K562 (cell line): ENCODE measurements at regions not wholly inside any gene's neighbourhood (a gene's known extent, or its start where the extent isn't known, plus 50 kb on each side); places are given as distances from the start of the nearest gene placed in this dataset.

ENCODE experiments used
- CBFB ChIP-seq: sonication (generic); formaldehyde crosslinking; IDR thresholded peaks from 2 replicates; pipeline ENCODE4 v1.4.0; 2020; ENCODE audit warnings: mild to moderate bottlenecking, missing genetic modification reagents
- CREB3L1 ChIP-seq: fragments of 450-650 bp; IDR thresholded peaks from 2 replicates; pipeline ENCODE4 v1.6.1; 2014; ENCODE audit warnings: low read depth, mild to moderate bottlenecking, moderate library complexity, borderline replicate concordance
- HSF4 ChIP-seq: fragments of 250-450 bp; sonication (Bioruptor Pico); IDR thresholded peaks from 2 replicates; pipeline ENCODE4 v2.1.2; 2022; ENCODE audit warnings: mild to moderate bottlenecking, moderate library complexity, borderline replicate concordance
- MCM2 ChIP-seq: fragments of 450-650 bp; IDR thresholded peaks from 2 replicates; pipeline ENCODE4 v1.6.1; 2017; ENCODE audit warnings: low read depth, mild to moderate bottlenecking
- MTF1 ChIP-seq: fragments of 250-450 bp; sonication (Bioruptor Pico); IDR thresholded peaks from 2 replicates; pipeline ENCODE4 v1.9.0; 2021; ENCODE audit warnings: moderate library complexity, mild to moderate bottlenecking, inconsistent platforms, borderline replicate concordance
- PHB2 ChIP-seq: fragments of 450-650 bp; IDR thresholded peaks from 2 replicates; pipeline ENCODE4 v1.6.1; 2017; ENCODE audit warnings: low read depth
- POLR2AphosphoS5 ChIP-seq: IDR thresholded peaks from 2 replicates; pipeline ENCODE4 v1.6.1; 2011; ENCODE audit warnings: mild to moderate bottlenecking, low read depth, low read length, moderate library complexity; ENCODE audit not compliant: control insufficient read depth, insufficient read depth
- RBM22 ChIP-seq: fragments of 200-400 bp; formaldehyde crosslinking; IDR thresholded peaks from 2 replicates; pipeline ENCODE4 v1.6.1; 2018; ENCODE audit warnings: low read length, low read depth; ENCODE audit not compliant: poor library complexity, severe bottlenecking
- RFX7 ChIP-seq: fragments of 250-450 bp; sonication (Bioruptor Pico); IDR thresholded peaks from 2 replicates; pipeline ENCODE4 v1.5.1; 2021; ENCODE audit warnings: mild to moderate bottlenecking
- SRF ChIP-seq, 2 experiments: fragments of 250-450, 450-650 bp in 1 of 2; sonication (Bioruptor Pico) in 1 of 2; sonication (generic) in 1 of 2; formaldehyde crosslinking; IDR thresholded peaks; 2 replicates each; pipeline versions ENCODE4 v1.5.0 to v1.5.1; 2020 to 2022; ENCODE audit warnings: mild to moderate bottlenecking in 1 of 2, missing genetic modification reagents in 1 of 2
- TF ChIP-seq, protein P1 (sequence below), 2 experiments: fragments of 450-650 bp; IDR thresholded peaks; 2 replicates each; pipeline ENCODE4 v1.6.1; 2016; ENCODE audit warnings: mild to moderate bottlenecking in 2 of 2, borderline replicate concordance in 1 of 2, low read depth in 1 of 2, moderate library complexity in 1 of 2
- TF ChIP-seq, protein P2 (sequence below), 2 experiments: fragments of 450-650 bp; IDR thresholded peaks; 2 replicates each; pipeline ENCODE4 v1.6.1; 2018; ENCODE audit warnings: mild to moderate bottlenecking in 2 of 2, low read depth in 1 of 2; ENCODE audit not compliant: partially characterized antibody in 2 of 2

GRCh38 chr6:26234421-26235301 is 130.3 kb upstream of the BTN3A2 start (continued):
- TF ChIP-seq, protein P1, sequence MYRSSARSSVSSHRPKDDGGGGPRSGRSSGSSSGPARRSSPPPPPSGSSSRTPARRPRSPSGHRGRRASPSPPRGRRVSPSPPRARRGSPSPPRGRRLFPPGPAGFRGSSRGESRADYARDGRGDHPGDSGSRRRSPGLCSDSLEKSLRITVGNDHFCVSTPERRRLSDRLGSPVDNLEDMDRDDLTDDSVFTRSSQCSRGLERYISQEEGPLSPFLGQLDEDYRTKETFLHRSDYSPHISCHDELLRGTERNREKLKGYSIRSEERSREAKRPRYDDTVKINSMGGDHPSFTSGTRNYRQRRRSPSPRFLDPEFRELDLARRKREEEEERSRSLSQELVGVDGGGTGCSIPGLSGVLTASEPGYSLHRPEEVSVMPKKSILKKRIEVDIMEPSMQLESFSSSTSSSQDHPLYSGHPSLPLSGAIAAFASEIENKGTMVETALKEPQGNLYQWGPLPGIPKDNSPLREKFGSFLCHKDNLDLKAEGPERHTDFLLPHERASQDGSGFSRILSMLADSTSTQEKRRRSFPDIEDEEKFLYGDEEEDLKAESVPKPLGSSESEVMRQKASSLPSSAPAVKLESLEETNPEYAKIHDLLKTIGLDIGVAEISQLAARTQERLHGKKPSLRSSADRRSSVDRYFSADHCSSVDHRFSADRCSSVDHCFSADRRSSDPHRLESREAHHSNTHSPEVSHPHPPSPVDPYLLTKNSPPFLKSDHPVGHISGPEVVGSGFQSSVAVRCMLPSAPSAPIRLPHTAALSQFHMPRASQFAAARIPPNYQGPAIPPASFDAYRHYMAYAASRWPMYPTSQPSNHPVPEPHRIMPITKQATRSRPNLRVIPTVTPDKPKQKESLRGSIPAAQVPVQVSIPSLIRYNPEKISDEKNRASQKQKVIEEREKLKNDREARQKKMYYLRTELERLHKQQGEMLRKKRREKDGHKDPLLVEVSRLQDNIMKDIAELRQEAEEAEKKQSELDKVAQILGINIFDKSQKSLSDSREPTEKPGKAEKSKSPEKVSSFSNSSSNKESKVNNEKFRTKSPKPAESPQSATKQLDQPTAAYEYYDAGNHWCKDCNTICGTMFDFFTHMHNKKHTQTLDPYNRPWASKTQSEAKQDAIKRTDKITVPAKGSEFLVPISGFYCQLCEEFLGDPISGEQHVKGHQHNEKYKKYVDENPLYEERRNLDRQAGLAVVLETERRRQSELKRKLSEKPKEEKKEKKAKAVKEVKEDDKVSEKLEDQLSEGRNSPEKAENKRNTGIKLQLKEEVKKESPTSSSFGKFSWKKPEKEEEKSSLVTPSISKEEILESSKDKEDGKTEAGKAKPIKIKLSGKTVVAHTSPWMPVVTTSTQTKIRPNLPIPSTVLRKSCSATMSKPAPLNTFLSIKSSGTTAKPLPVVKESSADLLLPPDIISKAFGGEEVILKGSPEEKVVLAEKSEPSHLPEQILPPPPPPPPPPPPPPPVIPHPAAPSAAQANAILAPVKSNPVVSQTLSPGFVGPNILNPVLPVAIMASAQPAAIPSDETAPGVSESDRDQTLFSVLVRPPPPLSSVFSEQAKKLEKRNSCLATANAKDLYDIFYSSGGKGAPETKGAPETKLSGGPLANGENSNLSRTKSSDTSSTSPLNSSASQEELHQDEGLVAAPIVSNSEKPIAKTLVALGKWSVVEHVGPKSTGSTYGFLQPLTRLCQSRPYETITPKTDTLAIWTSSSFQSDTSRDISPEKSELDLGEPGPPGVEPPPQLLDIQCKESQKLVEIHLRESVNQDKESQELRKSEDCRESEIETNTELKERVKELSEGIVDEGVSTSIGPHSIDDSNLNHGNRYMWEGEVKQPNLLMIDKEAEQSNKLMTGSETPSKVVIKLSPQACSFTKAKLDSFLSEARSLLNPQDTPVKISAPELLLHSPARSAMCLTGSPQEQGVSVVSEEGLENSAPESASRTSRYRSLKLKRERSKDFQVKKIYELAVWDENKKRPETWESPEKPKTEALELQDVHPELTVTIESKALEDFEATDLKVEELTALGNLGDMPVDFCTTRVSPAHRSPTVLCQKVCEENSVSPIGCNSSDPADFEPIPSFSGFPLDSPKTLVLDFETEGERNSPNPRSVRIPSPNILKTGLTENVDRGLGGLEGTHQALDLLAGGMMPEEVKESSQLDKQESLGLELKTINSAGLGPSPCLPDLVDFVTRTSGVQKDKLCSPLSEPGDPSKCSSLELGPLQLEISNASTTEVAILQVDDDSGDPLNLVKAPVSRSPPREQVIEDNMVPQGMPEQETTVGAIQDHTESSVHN (IDR thresholded peaks at IDR 0.05; ENCODE audit: borderline replicate concordance in 1 of 2, low read depth in 1 of 2), result no peak
- TF ChIP-seq MTF1 (CRISPR knock-in tag) (no peak), SRF (CRISPR knock-in tag; IDR thresholded peaks at IDR 0.05) (0 out of 4 replicates have a peak, but pooled peaks of 1 of the 2 experiments have one; percentile 13), CBFB (CRISPR knock-in tag) (no peak), MCM2 (no peak), PHB2 (no peak), POLR2AphosphoS5 (peak; percentile 97), RBM22 (no peak), HSF4 (CRISPR knock-in tag) (no peak), CREB3L1 (0 out of 2 replicates have a peak, but pooled peaks have one; percentile 20), RFX7 (CRISPR knock-in tag) (no peak)
- TF ChIP-seq, protein P2, sequence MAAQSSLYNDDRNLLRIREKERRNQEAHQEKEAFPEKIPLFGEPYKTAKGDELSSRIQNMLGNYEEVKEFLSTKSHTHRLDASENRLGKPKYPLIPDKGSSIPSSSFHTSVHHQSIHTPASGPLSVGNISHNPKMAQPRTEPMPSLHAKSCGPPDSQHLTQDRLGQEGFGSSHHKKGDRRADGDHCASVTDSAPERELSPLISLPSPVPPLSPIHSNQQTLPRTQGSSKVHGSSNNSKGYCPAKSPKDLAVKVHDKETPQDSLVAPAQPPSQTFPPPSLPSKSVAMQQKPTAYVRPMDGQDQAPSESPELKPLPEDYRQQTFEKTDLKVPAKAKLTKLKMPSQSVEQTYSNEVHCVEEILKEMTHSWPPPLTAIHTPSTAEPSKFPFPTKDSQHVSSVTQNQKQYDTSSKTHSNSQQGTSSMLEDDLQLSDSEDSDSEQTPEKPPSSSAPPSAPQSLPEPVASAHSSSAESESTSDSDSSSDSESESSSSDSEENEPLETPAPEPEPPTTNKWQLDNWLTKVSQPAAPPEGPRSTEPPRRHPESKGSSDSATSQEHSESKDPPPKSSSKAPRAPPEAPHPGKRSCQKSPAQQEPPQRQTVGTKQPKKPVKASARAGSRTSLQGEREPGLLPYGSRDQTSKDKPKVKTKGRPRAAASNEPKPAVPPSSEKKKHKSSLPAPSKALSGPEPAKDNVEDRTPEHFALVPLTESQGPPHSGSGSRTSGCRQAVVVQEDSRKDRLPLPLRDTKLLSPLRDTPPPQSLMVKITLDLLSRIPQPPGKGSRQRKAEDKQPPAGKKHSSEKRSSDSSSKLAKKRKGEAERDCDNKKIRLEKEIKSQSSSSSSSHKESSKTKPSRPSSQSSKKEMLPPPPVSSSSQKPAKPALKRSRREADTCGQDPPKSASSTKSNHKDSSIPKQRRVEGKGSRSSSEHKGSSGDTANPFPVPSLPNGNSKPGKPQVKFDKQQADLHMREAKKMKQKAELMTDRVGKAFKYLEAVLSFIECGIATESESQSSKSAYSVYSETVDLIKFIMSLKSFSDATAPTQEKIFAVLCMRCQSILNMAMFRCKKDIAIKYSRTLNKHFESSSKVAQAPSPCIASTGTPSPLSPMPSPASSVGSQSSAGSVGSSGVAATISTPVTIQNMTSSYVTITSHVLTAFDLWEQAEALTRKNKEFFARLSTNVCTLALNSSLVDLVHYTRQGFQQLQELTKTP (IDR thresholded peaks at IDR 0.05; ENCODE audit: low read depth in 1 of 2, partially characterized antibody in 2 of 2), result peak; percentile 81 to 94
